Thymus (tissue), 11 donors: ENCODE measurements at regions not wholly inside any gene's neighbourhood (a gene's known extent, or its start where the extent isn't known, plus 50 kb on each side); places are given as distances from the start of the nearest gene placed in this dataset.
"Not testable (repeated sequence)": the region's sequence is repeated elsewhere in the genome, so short reads cannot be mapped to it uniquely, and the experiment has no call there.

Experiments
- DNase-seq, 9 donors: peaks; one replicate each; pipeline ENCODE4 v3.0.0-alpha.2; 2013; ENCODE audit warnings: low spot score in 9 of 9, low read depth in 6 of 9, missing footprints in 1 of 9
- H3K27ac ChIP-seq, 2 donors: one replicate each; pipeline ENCODE4 v1.5.1; 2013; ENCODE audit warnings: control low read depth in 1 of 2, low read depth in 1 of 2, low read length in 1 of 2, mild to moderate bottlenecking in 1 of 2, moderate library complexity in 1 of 2
- H3K27me3 ChIP-seq, 2 donors: one replicate each; pipeline ENCODE4 v1.5.1; 2013; ENCODE audit warnings: low read length in 1 of 2; ENCODE audit not compliant: control insufficient read depth in 2 of 2, insufficient read depth in 1 of 2
- H3K36me3 ChIP-seq, 2 donors: one replicate each; pipeline ENCODE4 v1.5.1; 2013; ENCODE audit warnings: low read length in 1 of 2, mild to moderate bottlenecking in 1 of 2, moderate library complexity in 1 of 2; ENCODE audit not compliant: control insufficient read depth in 2 of 2, insufficient read depth in 2 of 2
- H3K4me1 ChIP-seq, 2 donors: one replicate each; pipeline ENCODE4 v1.5.1; 2013; ENCODE audit warnings: low read length in 2 of 2; ENCODE audit not compliant: control insufficient read depth in 2 of 2, insufficient read depth in 2 of 2
- H3K4me3 ChIP-seq, 2 donors: one replicate each; pipeline ENCODE4 v1.5.1; 2013; ENCODE audit warnings: low read length in 2 of 2, control low read depth in 1 of 2, mild to moderate bottlenecking in 1 of 2
- H3K9me3 ChIP-seq, 2 donors: one replicate each; pipeline ENCODE4 v1.5.1; 2013; ENCODE audit warnings: low read length in 1 of 2, mild to moderate bottlenecking in 1 of 2; ENCODE audit not compliant: control insufficient read depth in 2 of 2, insufficient read depth in 1 of 2
- WGBS: extraction: QIAGEN DNeasy Blood & Tissue Kit; methylation state at CpG from one replicate; pipeline ENCODE4 v1.1.7; 2013; 5-methylcytosine and 5-hydroxymethylcytosine counted together
- donor health status: healthy.

- Histone ChIP-seq H3K9me3 (no peaks in the 10 kb centered on the region), H3K27me3 (no peaks in the 10 kb centered on the region), H3K27ac (peak overlapping the region in 1 of 2 donors; percentile 93), H3K36me3 (peaks cover 13 to 24% of the 10 kb centered on the region in 2 donors), H3K4me1 (peaks cover 8 to 55% of the 10 kb centered on the region in 2 donors), H3K4me3 (no peak overlapping the region)
- no peak for DNase-seq
- WGBS = 96% methylated on average over 7 of the region's 7 CpGs
Measured at GRCh38 chr16:29117631-29118030, 132.8 kb downstream of the LAT start.

GRCh38 chr16:29116980-29117379 lies 132.1 kb downstream of the LAT start:
- H3K27me3 ChIP-seq = no peaks in the 10 kb centered on the region
- DNase-seq = no peak
- no peak overlapping the region for H3K27ac ChIP-seq
- peaks cover 8 to 55% of the 10 kb centered on the region in 2 donors for H3K4me1 ChIP-seq
- WGBS = 97% methylated on average over 14 of the region's 14 CpGs
- H3K9me3 ChIP-seq = no peaks in the 10 kb centered on the region
- H3K36me3 ChIP-seq = peaks cover 13 to 24% of the 10 kb centered on the region in 2 donors
- no peak overlapping the region for H3K4me3 ChIP-seq

- Histone ChIP-seq H3K36me3 (peaks cover 13 to 27% of the 10 kb centered on the region in 2 donors), H3K4me1 (peaks cover 8 to 52% of the 10 kb centered on the region in 2 donors)
- 97% methylated on average over 12 of the region's 12 CpGs for WGBS
- H3K4me3 ChIP-seq, H3K27me3 ChIP-seq, H3K9me3 ChIP-seq, DNase-seq, H3K27ac ChIP-seq: not testable (repeated sequence)
Measured at GRCh38 chr16:29116207-29116606, 131.4 kb downstream of the LAT start.

GRCh38 chr16:29115802-29116141 lies 130.9 kb downstream of the LAT start:
- DNase-seq = peak in 1 of 9 donors; percentile 19
- WGBS = 76% methylated on average over 3 of the region's 3 CpGs
- H3K4me3 ChIP-seq, H3K27me3 ChIP-seq, H3K27ac ChIP-seq, H3K9me3 ChIP-seq: not testable (repeated sequence)
- Histone ChIP-seq H3K4me1 (peaks cover 8 to 49% of the 10 kb centered on the region in 2 donors), H3K36me3 (peaks cover 13 to 27% of the 10 kb centered on the region in 2 donors)

- DNase-seq = peak in 1 of 9 donors; percentile 38
- H3K27ac ChIP-seq = peak overlapping the region in 1 of 2 donors; percentile 15
- not testable (repeated sequence) for H3K4me3 ChIP-seq, H3K27me3 ChIP-seq, H3K9me3 ChIP-seq
- H3K4me1 ChIP-seq = peaks cover 8 to 43% of the 10 kb centered on the region in 2 donors
- 55% methylated on average over 26 of the region's 26 CpGs for WGBS
- H3K36me3 ChIP-seq = peaks cover 18 to 27% of the 10 kb centered on the region in 2 donors
Measured at GRCh38 chr16:29114989-29115801, 130.3 kb downstream of the LAT start.

GRCh38 chr16:29114574-29114973 lies 129.7 kb downstream of the LAT start:
- peaks cover 8 to 40% of the 10 kb centered on the region in 2 donors for H3K4me1 ChIP-seq
- peaks cover 18 to 27% of the 10 kb centered on the region in 2 donors for H3K36me3 ChIP-seq
- H3K27me3 ChIP-seq = no peaks in the 10 kb centered on the region
- H3K27ac ChIP-seq = no peak overlapping the region
- H3K9me3 ChIP-seq = no peaks in the 10 kb centered on the region
- 92% methylated on average over 6 of the region's 6 CpGs for WGBS
- H3K4me3 ChIP-seq = no peak overlapping the region
- no peak for DNase-seq

GRCh38 chr16:29113446-29113845 lies 128.6 kb downstream of the LAT start:
- not testable (repeated sequence) for H3K4me3 ChIP-seq, H3K9me3 ChIP-seq, H3K27ac ChIP-seq, DNase-seq, H3K27me3 ChIP-seq
- Histone ChIP-seq H3K36me3 (peaks cover 18 to 27% of the 10 kb centered on the region in 2 donors), H3K4me1 (peaks cover 8 to 31% of the 10 kb centered on the region in 2 donors)
- 95% methylated on average over 1 of the region's 1 CpG for WGBS

- no peak overlapping the region for H3K4me3 ChIP-seq
- no peak for DNase-seq
- no peaks in the 10 kb centered on the region for H3K27me3 ChIP-seq
- peaks cover 18 to 24% of the 10 kb centered on the region in 2 donors for H3K36me3 ChIP-seq
- H3K9me3 ChIP-seq = no peaks in the 10 kb centered on the region
- WGBS = 98% methylated on average over 4 of the region's 4 CpGs
- H3K27ac ChIP-seq = no peak overlapping the region
- peaks cover 3 to 25% of the 10 kb centered on the region in 2 donors for H3K4me1 ChIP-seq
Measured at GRCh38 chr16:29112755-29113347, 128.0 kb downstream of the LAT start.

GRCh38 chr16:29111901-29112680 lies 127.2 kb downstream of the LAT start:
- H3K27me3 ChIP-seq, DNase-seq, H3K9me3 ChIP-seq, H3K4me3 ChIP-seq, H3K27ac ChIP-seq: not testable (repeated sequence)
- 92% methylated on average over 8 of the region's 8 CpGs for WGBS
- Histone ChIP-seq H3K36me3 (peaks cover 16 to 22% of the 10 kb centered on the region in 2 donors), H3K4me1 (peaks cover 2 to 17% of the 10 kb centered on the region in 2 donors)
